Ascending aorta (tissue), 2 donors: ENCODE measurements at regions not wholly inside any gene's neighbourhood (a gene's known extent, or its start where the extent isn't known, plus 50 kb on each side); places are given as distances from the start of the nearest gene placed in this dataset.

Source experiments
- DNase-seq, 2 donors: peaks; one replicate each; pipeline ENCODE4 v3.0.0-alpha.2; 2019; ENCODE audit warnings: low spot score in 2 of 2
- H3K27ac ChIP-seq, 2 donors: fragments of 200-600 bp; sonication (generic); one replicate each; pipeline ENCODE4 v1.5.1; 2016 to 2017; ENCODE audit warnings: mild to moderate bottlenecking in 1 of 2
- H3K27me3 ChIP-seq: fragments of 200-600 bp; sonication (generic); one replicate; pipeline ENCODE4 v1.5.1; 2017
- H3K36me3 ChIP-seq, 2 donors: fragments of 200-600 bp; sonication (generic); one replicate each; pipeline ENCODE4 v1.5.1; 2016
- H3K4me1 ChIP-seq, 2 donors: fragments of 200-600 bp; sonication (generic); one replicate each; pipeline ENCODE4 v1.5.1; 2016 to 2017; ENCODE audit warnings: mild to moderate bottlenecking in 1 of 2
- H3K4me3 ChIP-seq, 2 donors: fragments of 200-600 bp; sonication (generic); one replicate each; pipeline ENCODE4 v1.5.1; 2016 to 2017; ENCODE audit warnings: mild to moderate bottlenecking in 1 of 2
- H3K9me3 ChIP-seq, 2 donors: fragments of 200-600 bp; sonication (generic); one replicate each; pipeline ENCODE4 v1.5.1; 2016
- intact Hi-C: fragments of 100-400 bp; cut with DNase I; formaldehyde crosslinking; loops from one replicate; pipeline ENCODE4 v1.15.1; 2023
- TF ChIP-seq, protein P1 (sequence below), 3 experiments: fragments of 200-600 bp in 2 of 3; fragments of 450-650 bp in 1 of 3; sonication (generic) in 2 of 3; IDR thresholded peaks; one replicate each; pipeline ENCODE4 v1.5.1; 2016 to 2019; ENCODE audit warnings: antibody characterized with exemption in 3 of 3, mild to moderate bottlenecking in 1 of 3, moderate library complexity in 1 of 3

DNA sequence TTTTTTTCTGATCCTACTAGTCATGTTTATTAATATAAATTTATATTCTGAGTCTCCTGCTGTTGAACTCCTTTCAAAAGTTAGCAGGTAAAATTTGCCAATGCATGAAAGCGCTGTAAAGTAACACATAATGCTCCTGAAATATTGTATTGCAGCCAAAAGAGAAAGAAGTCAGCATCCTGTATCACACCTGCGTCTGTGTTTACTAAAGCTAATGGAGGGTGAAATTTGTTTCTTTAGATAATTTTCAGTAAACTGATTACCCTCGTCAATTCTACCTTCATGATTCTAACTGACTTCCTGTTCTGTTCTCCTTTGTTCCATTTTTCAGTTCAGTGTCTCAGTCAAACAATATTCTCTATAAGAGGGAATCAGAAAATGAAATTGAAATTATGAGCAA lies 415.4 kb downstream of the CDH9 start:
- H3K4me3 ChIP-seq = no peak overlapping the region
- H3K27ac ChIP-seq = no peak overlapping the region
- H3K27me3 ChIP-seq = no peaks in the 10 kb centered on the region
- intact Hi-C loops = no loop called here
- no peaks in the 10 kb centered on the region for H3K9me3 ChIP-seq
- H3K36me3 ChIP-seq = no peaks in the 10 kb centered on the region
- DNase-seq = no peak
- TF ChIP-seq, protein P1, sequence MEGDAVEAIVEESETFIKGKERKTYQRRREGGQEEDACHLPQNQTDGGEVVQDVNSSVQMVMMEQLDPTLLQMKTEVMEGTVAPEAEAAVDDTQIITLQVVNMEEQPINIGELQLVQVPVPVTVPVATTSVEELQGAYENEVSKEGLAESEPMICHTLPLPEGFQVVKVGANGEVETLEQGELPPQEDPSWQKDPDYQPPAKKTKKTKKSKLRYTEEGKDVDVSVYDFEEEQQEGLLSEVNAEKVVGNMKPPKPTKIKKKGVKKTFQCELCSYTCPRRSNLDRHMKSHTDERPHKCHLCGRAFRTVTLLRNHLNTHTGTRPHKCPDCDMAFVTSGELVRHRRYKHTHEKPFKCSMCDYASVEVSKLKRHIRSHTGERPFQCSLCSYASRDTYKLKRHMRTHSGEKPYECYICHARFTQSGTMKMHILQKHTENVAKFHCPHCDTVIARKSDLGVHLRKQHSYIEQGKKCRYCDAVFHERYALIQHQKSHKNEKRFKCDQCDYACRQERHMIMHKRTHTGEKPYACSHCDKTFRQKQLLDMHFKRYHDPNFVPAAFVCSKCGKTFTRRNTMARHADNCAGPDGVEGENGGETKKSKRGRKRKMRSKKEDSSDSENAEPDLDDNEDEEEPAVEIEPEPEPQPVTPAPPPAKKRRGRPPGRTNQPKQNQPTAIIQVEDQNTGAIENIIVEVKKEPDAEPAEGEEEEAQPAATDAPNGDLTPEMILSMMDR (IDR thresholded peaks at IDR 0.05) = no peak
- no peaks in the 10 kb centered on the region for H3K4me1 ChIP-seq

DNA sequence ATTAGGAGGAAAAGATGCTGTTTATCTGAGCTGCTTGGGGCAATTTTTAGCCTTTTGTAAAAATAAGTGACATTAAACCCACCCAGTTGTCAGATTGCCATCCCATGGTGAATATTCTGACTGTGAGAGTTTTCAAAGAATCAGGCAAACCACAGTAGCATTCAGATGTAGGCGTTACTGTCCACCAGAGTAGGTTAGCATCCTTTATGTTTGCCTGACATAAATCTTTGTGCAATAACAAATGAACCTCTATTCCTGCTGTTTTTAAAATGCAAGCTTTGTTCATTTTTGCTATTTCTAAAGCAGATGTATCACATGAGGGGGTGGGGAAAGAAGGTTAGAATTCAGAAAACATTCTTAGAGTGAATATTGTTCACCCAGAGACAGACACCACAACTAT lies 427.8 kb downstream of the CDH9 start:
- TF ChIP-seq, protein P1 (IDR thresholded peaks at IDR 0.05) = no peak
- no peak overlapping the region for H3K4me3 ChIP-seq
- H3K27ac ChIP-seq = no peak overlapping the region
- no peaks in the 10 kb centered on the region for H3K27me3 ChIP-seq
- no peaks in the 10 kb centered on the region for H3K36me3 ChIP-seq
- H3K9me3 ChIP-seq = no peaks in the 10 kb centered on the region
- intact Hi-C loops = no loop called here
- DNase-seq = no peak
- H3K4me1 ChIP-seq = no peaks in the 10 kb centered on the region

DNA sequence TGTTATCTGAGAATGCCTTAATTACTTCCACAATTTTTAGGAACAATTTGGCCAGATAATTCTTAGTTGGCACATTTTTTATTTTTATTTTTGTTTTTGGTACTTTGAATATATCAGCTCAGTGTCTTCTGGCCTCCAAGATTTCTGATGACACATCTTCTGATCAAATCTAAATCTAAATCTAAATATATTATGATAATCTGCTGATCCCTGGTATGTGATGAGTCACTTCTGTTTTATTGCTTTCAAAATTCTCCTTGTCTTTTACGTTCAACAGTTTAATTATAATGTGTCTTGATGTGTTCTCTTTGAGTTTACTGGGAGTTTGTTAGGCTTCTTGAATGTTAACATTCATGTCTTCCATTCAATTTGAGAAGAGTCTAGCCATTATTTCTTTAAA lies 436.8 kb downstream of the CDH9 start:
- Histone ChIP-seq H3K36me3 (no peaks in the 10 kb centered on the region), H3K27me3 (no peaks in the 10 kb centered on the region), H3K4me3 (no peak overlapping the region), H3K9me3 (no peaks in the 10 kb centered on the region), H3K27ac (no peak overlapping the region), H3K4me1 (no peaks in the 10 kb centered on the region)
- TF ChIP-seq, protein P1 (IDR thresholded peaks at IDR 0.05) = no peak
- DNase-seq = no peak
- intact Hi-C loops = no loop called here

DNA sequence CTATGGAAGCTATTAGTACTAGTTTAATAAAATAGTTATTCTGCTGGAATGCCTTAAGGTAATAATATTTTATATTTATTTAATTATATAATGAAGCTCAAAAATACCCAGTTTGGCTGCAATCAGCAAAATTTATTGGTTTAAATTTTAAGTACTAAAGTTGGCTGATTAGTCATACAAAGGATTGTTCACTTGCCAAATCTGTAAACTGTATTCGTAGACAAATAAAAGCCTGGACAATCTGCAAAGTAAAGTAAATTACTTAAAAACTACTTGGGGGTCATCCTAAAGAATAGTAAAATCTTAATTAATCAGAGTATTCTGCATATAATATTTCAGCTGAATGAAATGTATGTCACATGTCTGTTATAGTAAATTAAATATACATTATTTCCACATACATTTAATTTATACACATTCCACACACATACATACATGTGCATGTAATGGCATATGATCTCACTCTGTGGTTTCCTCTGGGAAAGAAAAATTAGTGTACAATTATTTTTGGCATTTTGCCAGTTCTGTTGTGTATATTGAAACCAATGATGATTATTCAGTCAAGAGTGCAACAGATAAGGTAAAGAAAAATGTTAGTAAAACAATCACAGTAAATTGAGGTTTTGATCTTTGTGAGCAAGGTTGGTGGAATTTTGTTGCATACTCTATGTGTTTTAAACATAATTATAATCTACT lies 455.9 kb downstream of the CDH9 start:
- no peaks in the 10 kb centered on the region for H3K4me1 ChIP-seq
- no peaks in the 10 kb centered on the region for H3K27me3 ChIP-seq
- H3K4me3 ChIP-seq = no peak overlapping the region
- H3K36me3 ChIP-seq = no peaks in the 10 kb centered on the region
- no peak for DNase-seq
- H3K9me3 ChIP-seq = no peaks in the 10 kb centered on the region
- no peak overlapping the region for H3K27ac ChIP-seq
- intact Hi-C loops = no loop called here
- TF ChIP-seq, protein P1 (IDR thresholded peaks at IDR 0.05) = no peak

DNA sequence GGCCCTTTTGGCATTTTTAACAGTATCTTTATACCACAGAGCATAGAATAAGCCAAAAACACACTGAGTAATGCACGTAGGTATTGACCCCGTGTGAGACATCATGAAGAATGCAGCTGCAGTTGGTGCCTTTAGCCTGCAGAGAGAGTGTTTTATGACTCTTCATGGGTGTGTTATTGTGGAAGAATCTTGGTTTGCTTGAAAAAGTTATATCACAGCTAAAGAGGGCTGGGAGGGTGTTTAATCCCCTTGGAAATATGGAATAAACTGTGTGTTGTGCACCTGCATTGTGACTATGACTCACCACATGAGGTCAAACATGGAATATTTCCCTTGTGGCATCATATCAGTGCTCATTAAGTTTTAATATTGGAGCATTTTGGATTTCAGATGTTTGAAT lies 458.7 kb downstream of the CDH9 start:
- intact Hi-C loops = no loop called here
- H3K36me3 ChIP-seq = no peaks in the 10 kb centered on the region
- H3K27me3 ChIP-seq = no peaks in the 10 kb centered on the region
- H3K9me3 ChIP-seq = no peaks in the 10 kb centered on the region
- no peak for DNase-seq
- TF ChIP-seq, protein P1 (IDR thresholded peaks at IDR 0.05) = no peak
- H3K4me3 ChIP-seq = no peak overlapping the region
- H3K4me1 ChIP-seq = no peaks in the 10 kb centered on the region
- H3K27ac ChIP-seq = no peak overlapping the region

DNA sequence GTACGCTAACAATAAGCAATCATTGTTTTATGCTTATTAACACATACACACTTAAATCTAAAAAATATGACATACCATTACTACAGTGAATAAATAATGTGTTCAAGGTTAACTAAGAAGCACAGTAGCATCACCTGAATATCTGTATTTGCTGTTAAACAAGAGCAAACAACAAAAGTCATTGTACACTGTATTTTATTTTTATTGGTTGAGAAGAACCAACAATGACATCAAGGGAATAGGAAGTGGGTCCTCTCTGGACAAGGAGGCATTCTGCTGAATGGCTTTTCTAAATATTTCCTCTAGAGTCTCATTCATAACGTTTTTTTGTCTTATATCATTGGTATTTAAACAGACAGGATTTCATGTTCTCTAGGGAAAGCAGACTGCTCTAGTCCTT lies 460.4 kb downstream of the CDH9 start:
- no peak overlapping the region for H3K27ac ChIP-seq
- no peak overlapping the region for H3K4me3 ChIP-seq
- DNase-seq = no peak
- H3K36me3 ChIP-seq = no peaks in the 10 kb centered on the region
- intact Hi-C loops = no loop called here
- H3K9me3 ChIP-seq = no peaks in the 10 kb centered on the region
- H3K4me1 ChIP-seq = no peaks in the 10 kb centered on the region
- no peaks in the 10 kb centered on the region for H3K27me3 ChIP-seq
- TF ChIP-seq, protein P1 (IDR thresholded peaks at IDR 0.05) = no peak
